ENCODE measurements at regions not wholly inside any gene's neighbourhood (a gene's known extent, or its start where the extent isn't known, plus 50 kb on each side); places are given as distances from the start of the nearest gene placed in this dataset.

DNA sequence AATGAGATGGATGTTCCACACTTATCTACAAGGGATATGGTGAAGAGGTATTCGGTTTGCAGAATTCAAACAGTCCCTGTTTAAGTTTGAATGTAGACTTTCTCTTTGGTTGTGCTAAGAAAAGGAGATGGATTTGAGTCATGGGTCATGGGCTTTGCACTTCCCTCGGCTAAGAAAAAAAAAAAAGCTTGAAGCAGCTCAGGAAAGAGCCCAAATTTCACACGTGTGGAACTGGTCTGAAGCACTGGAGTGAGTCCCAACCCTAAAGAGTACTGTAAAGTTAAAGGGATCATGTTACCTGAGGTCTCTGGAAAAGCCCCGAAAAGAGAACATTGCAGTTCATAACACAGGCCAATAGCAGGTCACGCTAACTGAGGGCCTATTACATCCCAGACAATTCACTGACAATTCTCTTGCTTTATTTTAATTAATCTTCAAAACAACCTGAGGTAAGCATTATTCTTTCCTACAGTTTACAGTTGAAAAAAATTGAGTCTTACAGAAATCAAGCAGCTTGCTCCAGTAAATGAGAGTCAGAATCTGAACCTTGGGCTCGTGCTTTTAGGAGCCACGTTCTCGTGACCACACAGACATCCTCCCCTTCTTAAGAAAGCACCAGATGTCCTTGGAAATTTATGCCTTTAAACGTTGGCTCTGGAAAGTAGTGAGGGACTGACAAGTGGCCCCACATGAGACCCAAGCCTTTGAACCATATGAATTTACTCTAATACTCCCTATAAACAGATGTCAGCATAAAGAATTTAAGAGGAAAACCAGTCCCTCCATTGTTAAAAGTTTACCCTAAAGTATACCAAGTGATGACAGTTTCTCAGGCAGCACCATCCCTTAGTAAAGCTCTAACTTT is 89.3 kb downstream of the MAD2L1 start:
- TF ChIP-seq ZBTB8A (IDR thresholded peaks at IDR 0.05; ENCODE audit: partially characterized antibody) (no peak), KLF16 (IDR thresholded peaks at IDR 0.05) (no peak), ZZZ3 (IDR thresholded peaks at IDR 0.05) (no peak)
- TF ChIP-seq, protein P1, sequence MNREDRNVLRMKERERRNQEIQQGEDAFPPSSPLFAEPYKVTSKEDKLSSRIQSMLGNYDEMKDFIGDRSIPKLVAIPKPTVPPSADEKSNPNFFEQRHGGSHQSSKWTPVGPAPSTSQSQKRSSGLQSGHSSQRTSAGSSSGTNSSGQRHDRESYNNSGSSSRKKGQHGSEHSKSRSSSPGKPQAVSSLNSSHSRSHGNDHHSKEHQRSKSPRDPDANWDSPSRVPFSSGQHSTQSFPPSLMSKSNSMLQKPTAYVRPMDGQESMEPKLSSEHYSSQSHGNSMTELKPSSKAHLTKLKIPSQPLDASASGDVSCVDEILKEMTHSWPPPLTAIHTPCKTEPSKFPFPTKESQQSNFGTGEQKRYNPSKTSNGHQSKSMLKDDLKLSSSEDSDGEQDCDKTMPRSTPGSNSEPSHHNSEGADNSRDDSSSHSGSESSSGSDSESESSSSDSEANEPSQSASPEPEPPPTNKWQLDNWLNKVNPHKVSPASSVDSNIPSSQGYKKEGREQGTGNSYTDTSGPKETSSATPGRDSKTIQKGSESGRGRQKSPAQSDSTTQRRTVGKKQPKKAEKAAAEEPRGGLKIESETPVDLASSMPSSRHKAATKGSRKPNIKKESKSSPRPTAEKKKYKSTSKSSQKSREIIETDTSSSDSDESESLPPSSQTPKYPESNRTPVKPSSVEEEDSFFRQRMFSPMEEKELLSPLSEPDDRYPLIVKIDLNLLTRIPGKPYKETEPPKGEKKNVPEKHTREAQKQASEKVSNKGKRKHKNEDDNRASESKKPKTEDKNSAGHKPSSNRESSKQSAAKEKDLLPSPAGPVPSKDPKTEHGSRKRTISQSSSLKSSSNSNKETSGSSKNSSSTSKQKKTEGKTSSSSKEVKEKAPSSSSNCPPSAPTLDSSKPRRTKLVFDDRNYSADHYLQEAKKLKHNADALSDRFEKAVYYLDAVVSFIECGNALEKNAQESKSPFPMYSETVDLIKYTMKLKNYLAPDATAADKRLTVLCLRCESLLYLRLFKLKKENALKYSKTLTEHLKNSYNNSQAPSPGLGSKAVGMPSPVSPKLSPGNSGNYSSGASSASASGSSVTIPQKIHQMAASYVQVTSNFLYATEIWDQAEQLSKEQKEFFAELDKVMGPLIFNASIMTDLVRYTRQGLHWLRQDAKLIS (CRISPR knock-in tag; IDR thresholded peaks at IDR 0.05): no peak

All from K562 (cell line).